Right lobe of liver (tissue), 4 donors: ENCODE measurements at regions not wholly inside any gene's neighbourhood (a gene's known extent, or its start where the extent isn't known, plus 50 kb on each side); places are given as distances from the start of the nearest gene placed in this dataset.

Experiments used
- CTCF ChIP-seq, 4 donors: fragments of 200-600 bp in 3 of 4; fragments of 450-650 bp in 1 of 4; IDR thresholded peaks; one replicate each; pipeline versions ENCODE4 v1.5.1 to v1.8.0; 2016 to 2022; ENCODE audit warnings: antibody characterized with exemption in 4 of 4, mild to moderate bottlenecking in 2 of 4
- POLR2A ChIP-seq: fragments of 450-650 bp; IDR thresholded peaks from one replicate; pipeline ENCODE4 v1.6.1; 2017; ENCODE audit warnings: antibody characterized with exemption, mild to moderate bottlenecking
- donor health status: DM: no; HTN: no; CAD: no.
- donor health status: DM: no; HTN: no; CAD: no.
- donor health status: DM: no; HTN: yes; CAD: no.

GRCh38 chr3:68211637-68212036 is 557.2 kb upstream of the SUCLG2 start:
- TF ChIP-seq CTCF (IDR thresholded peaks at IDR 0.05): no peak
- no peak for TF ChIP-seq POLR2A
